DMS53 treated with DMSO at 0.1 percent for 48 hours (cell line): ENCODE measurements at regions not wholly inside any gene's neighbourhood (a gene's known extent, or its start where the extent isn't known, plus 50 kb on each side); places are given as distances from the start of the nearest gene placed in this dataset.
A peak's percentile ranks its signal among the peaks of the same experiment; 100 is the strongest.

Experiments used
- DNase-seq: peaks from one replicate; lab custom pipeline; 2025; ENCODE audit not compliant: unreplicated experiment; lab: John Stamatoyannopoulos, UW

- no peak for DNase-seq
Observed at GRCh38 chr13:31956980-31957644, 74.5 kb upstream of the FRY start.

GRCh38 chr13:31957772-31958171 lies 73.8 kb upstream of the FRY start:
- DNase-seq = no peak

GRCh38 chr13:31962731-31963370 lies 68.7 kb upstream of the FRY start:
- no peak for DNase-seq

- DNase-seq = no peak
Observed at GRCh38 chr13:31963631-31964030, 67.9 kb upstream of the FRY start.

- DNase-seq = no peak
Observed at GRCh38 chr13:31964168-31964567, 67.4 kb upstream of the FRY start.

- peak; percentile 47 for DNase-seq
Observed at GRCh38 chr13:31965361-31966066, 66.1 kb upstream of the FRY start.

- DNase-seq = no peak
Observed at GRCh38 chr13:31967155-31967554, 64.4 kb upstream of the FRY start.

- no peak for DNase-seq
Observed at GRCh38 chr13:31968473-31968872, 63.1 kb upstream of the FRY start.

- no peak for DNase-seq
Observed at GRCh38 chr13:31970231-31970930, 61.2 kb upstream of the FRY start.

- DNase-seq = no peak
Observed at GRCh38 chr13:31972453-31972852, 59.1 kb upstream of the FRY start.

- no peak for DNase-seq
Observed at GRCh38 chr13:31978021-31978420, 53.6 kb upstream of the FRY start.

GRCh38 chr13:31980830-31981229 lies 50.7 kb upstream of the FRY start:
- peak; percentile 28 for DNase-seq
